Fibroblast of skin of abdomen (primary cell): ENCODE measurements at regions not wholly inside any gene's neighbourhood (a gene's known extent, or its start where the extent isn't known, plus 50 kb on each side); places are given as distances from the start of the nearest gene placed in this dataset.
A peak's percentile ranks its signal among the peaks of the same experiment; 100 is the strongest.

Experiments used
- DNase-seq: peaks from one replicate; pipeline ENCODE4 v3.0.0-alpha.2; 2013

DNA sequence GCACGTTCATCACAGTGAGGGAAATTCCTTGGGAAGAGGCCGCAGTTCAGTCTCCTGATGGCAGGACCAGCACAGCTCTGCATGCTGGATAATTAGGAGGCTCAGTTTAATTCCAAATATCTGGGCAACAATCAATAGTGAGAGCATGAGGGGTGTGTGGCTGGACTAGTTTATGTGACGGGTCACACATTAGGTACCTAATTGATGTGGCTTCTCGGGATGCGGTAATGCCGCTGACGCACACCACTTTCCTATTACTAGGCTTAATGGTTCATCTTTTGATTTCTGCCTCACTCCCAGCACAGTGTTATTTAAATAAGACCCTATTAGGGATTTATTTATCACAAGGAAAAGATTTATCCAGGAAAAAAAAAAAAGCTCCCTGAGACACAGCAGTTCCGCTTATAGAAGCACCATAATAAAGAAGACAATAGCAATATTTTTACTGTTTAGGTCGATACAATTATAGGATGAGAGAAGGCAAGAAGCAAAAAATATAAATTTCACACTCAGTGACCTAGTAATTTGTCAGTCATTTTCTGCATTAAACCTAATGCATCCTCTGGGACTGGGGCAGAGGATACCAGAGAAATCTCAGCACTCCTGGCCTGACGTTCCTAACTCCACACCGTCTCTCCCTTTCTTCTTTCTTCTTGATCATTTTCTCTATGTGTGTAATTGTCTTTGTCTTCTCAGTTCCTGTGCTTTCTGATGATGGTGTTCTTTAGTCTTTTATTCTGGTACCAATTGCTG, 264.7 kb upstream of the SLC14A2 start:
- no peak for DNase-seq

DNA sequence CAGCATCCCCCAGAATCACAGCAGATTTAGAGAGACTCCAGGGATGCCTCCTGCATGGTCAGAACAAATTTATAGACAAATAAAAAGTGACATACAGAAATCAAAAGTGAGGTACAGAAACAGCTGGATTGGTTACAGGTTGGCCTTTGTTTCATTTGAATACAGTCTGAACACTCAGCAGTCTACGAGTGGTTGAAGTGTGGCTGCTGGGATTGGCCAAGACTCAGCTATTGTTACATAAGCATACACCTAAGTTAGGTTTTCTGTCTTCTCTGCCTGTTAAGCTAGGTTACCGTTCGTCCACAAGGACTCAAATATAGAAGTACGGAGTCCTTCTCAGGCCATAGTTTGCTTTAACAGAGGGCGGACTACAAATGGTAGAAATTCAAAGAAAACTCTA, 262.4 kb upstream of the SLC14A2 start:
- no peak for DNase-seq

DNA sequence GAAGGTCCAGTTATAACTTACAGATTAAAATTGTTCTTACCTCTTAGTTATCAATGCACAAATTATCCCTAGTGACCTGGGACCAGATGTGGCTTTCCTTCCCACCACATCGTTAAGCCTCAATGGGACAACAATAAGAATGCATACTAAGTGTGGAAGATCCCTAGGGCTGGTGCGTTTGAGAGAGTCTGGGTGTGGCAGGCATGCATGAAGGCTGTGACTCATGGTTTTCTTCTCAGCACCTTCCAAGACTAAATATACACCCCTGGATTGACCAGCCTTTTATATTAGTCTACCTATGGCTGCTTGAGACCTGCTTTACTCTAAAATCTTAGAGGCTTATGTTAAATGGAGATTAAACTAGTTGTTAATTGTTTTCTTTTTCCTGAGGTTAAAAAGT, 261.7 kb upstream of the SLC14A2 start:
- DNase-seq = no peak

DNA sequence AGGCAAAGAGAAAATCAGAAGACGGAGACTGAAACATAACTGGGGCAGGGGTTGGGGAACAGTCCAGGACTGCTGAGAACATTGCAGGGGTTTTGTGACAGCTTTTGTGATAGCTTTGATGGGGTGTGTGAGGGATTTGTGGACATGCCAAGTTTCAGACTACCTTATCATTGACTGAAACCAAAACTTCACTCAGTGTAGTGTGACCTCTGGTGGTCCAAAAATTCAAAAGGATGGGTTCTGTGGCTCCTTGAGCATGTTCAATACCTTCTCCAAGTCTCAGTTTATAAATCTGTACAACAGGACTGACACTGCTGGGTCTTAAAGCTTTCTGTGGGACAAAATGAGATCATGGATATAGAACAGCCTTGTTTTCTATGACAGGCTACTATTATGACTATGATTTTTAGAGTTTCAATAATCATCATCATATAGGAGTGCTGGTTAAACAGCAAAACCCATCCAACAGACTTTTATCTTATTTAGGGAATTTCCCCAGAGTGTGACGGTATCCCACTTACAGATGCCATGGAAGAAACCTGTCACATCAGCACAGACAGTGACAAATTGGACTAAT, 259.2 kb upstream of the SLC14A2 start:
- no peak for DNase-seq

DNA sequence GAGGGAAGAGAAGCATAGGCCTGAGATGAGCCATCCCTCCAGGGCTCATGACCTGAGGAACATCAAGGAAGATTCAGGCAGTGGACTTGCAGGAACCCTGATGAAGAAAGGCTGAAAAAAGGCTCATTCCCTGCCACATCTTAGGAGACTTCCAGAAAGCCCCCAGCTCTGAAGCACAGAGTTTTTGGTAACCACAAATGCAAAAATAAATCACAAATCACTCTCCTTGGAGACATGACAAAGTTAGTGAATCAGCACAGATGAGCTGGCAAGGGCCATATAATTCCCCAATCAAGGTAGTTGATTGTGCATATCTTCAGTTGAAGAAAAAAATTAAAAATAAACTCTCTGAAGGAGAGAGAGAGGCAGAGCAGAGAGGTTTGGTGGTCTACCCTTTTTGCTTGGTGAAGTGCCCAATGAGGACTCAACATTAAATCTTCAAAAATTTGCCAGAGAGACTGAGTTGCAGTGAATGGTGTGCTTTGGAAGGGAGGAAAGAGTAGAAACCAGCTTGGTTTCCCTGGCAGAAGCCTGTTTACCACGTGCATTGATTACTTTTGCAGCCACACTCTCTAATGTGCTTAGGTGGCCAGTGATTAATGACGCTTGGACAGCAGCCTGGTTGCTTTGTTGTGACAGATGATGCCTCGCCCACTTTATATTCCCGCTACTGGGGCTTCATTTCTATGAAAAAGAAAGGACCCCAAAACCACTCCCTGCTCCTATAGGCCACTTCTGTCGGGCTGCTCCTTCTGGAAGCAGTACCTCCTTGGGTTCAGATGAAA, 257.4 kb upstream of the SLC14A2 start:
- DNase-seq = peak; percentile 89

DNA sequence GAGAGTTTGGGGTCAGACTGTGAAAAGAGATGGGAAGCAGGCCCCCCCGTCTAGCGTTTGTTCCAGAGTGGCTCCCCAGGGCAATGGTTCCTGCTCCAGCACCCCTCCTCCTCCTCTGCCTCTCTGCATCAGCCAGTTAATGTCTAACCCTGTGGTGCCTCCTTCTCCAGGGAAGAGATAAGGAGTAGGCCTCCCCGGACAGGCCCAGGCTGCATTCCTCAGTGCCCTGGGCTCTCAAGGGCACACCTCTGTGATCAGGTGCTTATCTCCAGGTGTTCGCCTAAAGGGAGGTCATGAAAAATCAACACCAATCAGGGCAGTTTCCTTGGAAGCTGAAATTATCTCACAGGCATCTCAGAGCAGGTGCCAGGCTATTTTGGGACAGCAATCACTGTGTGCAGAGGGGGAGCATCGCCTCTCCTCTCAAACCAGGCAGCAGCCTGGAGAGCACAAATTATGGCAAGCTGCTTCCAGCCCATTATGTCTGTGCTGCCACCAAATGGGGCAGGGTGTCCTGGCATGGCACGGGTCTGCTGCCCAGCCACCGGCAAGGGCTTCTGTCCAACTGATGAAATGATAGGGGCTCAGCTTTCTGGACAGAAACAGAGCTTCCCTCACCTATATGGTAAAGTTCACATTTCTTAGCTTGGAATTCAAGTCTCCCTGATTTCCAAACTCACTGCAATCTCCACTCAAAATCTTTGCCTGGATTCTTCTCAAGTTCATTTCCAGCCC, 255.8 kb upstream of the SLC14A2 start:
- DNase-seq = no peak

DNA sequence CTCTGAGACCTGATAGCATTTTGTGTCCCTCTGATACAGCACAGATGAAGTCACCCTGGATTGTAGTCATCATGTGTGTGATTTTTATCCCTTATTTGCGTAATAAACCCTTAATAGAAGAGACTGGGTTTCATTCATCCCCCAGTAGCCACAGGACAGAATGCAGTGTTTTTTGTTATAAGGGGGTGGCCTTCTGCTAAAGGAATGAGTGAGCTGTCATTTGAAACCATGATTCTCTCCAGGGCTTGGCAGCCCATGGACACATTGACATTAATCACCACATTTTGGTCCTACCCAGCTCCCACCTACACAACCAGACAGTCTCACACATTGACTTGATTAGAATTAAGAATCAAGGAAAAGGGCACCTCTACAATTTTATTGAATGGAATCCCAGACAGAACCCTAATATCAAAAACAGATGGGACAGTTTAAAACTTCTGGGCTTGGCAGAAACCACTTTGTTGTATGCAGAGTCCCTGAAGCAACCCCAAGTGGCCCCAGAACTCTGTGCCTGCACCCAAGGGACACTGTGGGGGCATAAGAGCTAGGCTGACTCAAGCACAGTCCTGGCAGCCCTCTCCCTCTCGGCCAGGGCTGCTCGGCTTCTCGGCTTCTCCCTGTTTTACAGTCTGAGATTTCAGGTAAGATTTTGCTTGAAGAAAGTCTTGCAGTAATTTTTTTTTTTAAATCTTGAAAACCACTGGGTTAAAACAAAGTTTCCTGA, 254.0 kb upstream of the SLC14A2 start:
- DNase-seq = peak; percentile 95

DNA sequence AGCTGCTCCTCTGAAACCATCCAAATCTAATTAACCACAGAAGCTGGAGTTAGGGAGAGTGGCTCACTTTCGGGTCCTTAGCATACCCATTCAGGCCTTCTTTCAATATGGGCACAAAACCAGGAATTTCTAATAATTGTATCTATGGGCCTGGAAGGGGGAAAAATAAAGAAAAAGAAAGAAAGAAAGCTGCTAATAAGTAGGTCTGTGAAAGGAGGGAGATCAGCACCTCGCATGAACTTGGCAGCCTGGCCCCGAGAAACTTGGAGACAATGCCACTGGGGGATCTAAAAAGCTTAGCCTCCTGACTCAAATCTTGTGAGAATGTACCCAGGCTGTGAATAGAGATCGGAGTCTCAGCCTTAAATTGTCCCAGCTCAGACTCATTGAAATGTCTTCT, 252.1 kb upstream of the SLC14A2 start:
- no peak for DNase-seq

DNA sequence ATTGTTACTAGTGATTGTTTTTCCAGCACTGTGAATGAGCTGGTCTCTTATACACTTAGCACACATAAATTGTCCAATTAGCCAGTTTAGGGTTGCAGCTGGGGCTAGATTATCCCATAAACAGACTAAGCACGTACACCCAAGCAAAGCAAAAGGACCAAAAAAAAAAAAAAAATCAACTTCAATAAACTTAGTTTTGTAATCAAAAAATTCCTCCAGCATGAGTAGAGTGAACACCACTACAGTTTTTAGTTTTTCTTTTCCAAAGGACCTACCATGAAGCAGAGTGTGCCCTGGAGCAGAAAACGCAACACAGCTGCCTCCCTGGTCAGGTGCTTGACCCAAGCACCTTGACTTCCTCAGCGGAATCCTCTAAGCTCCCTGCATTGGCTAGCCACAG, 249.4 kb upstream of the SLC14A2 start:
- DNase-seq = peak; percentile 36

DNA sequence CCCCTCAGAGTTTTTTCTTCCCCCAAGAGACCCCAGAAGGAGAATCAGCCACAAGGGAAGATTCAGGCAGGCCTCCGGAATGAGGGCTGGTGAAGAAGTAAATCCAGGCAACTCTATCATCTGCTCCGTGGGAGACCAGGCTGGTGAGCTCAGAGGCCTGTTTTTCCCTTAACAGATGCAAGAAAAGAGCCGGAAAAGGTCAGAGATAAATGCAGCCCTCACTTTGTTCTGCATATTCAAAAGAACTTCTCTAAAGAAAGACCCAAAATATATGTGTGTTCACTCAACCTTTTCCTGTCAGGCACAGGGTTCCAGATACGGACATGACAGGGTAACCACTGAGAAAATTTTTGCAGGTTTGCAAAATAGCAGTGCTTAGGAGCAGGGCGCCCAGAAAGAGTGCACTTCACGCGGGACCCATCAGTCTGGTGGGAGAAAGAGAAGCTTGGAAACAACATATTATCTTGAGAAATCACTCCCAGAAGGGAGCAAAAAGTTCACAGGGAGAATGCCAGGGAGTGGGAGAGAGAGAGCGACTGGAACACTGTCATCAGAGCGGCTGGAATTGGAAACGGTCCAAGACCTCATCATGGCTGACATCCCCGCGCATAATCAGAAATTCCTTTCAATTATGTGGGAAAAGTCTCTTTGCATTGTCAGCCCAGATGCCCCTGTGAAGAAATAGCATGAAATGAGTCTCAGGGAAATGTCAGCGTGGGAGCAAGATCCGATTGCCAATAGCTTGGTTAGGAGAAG, 244.8 kb upstream of the SLC14A2 start:
- peak; percentile 73 for DNase-seq

DNA sequence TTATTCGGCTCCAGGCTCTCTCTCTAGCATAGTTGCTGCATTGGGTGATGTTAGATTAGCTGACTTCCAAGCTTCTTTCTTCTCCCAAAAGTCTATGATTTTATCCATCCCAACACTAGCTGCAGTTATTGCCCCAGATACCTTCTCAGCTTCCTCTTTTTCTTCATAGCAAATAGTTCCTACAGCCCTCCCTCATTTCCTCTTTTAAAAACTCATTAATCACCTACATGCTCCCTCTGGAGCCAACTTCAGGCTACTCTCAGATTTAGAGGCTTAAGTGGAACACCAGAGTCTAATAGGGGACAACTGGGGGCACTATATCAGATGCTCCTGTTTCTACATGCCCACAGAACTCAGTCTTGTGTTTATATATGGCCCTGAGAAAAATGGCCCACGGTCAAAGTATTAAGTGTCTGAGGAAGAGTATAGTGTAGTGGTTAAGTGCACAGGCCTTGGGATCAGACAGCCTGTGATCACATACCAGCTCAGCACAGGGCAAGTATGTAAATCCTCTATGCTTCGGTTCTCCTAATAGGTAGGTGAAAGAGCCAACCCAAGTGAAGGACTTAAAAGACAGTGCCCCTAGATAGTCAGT, 241.9 kb upstream of the SLC14A2 start:
- no peak for DNase-seq

DNA sequence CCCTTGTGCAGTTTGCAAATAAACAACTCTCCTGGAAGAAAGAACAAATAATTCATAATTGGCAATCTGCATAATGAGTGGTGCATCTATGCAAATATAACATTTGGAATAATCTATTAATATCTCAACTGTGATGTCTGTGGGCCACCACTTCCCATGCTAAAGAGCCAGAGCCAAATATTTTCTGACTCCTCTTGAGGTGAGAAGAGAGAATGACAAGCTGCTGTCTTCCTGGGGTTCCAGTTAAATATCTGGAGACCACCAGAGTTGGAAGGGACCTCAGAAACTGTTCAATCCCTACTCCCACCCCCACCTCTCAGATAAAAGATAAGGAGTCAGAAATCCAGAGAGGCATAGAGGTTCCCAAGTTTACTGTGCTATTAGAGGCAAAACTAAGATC, 241.0 kb upstream of the SLC14A2 start:
- DNase-seq = no peak

DNA sequence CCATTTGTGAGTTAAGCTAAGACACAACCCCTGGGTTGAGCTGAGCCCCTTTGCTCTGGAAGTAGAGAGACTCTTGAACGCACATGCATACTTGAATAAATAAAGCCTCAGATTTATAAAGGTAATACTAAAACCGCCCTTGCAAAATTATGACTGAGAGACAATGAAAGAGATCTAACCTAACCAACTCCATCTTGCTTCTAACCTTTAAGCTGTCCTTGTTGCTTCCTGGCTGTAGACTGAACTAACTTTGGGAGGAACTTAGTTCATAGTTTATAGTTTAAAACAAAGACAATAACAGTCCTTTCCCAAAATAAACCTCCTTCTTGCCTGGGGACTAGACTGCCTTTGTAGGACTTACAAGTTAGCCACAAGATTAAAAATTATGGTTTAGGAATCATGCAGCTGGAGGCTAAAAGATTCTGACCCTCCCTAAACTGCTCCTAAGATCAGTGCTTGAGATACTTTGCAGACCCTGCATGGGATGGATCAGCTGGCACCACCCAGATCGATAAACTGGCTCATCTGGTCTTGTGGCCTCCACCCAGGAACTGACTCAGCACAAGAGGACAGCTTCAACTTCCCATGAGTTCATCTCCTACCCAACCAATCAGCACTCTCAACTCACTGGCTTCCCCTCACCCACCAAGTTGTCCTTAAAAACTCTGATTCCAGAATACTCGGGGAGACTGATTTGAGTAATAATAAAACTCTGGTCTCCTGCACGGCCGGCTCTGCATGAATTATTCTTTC, 240.2 kb upstream of the SLC14A2 start:
- no peak for DNase-seq

DNA sequence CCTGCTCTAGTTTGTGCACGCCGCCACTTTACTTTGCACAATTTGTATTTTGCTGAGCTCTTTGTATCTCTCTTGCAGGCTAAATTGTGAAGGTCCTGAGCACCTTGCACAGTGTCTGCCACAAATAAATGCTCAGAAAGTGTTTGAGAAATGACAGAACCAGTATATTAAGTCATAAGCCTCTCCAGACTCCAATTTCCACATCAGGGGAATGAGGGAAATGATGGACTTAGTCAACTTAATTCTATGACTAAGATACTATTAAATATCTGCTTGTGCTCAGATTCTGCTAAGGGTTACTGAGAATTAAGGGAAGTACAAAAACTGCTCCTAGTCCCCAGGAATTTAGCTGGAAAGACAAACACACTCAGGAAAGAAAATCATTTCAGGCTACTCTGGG, 239.1 kb upstream of the SLC14A2 start:
- DNase-seq = no peak

DNA sequence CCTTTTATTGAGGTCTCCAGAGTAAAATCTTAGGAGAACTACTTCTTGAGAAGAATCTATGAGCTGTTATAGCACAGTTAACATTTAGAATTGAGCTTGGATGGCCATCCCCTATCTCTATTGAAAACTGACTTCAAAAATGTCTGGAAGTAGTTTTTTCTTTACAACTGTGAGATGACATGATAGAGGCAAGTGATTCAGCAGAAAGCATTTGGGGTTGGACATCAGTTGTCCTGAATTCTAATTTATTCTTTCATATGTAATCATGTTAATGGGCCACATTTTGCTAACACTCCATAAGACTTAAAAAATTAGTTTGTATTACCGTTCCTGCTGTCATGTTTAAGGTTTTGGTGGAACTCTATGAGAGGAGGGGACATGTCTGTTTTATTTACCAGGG, 237.0 kb upstream of the SLC14A2 start:
- no peak for DNase-seq

DNA sequence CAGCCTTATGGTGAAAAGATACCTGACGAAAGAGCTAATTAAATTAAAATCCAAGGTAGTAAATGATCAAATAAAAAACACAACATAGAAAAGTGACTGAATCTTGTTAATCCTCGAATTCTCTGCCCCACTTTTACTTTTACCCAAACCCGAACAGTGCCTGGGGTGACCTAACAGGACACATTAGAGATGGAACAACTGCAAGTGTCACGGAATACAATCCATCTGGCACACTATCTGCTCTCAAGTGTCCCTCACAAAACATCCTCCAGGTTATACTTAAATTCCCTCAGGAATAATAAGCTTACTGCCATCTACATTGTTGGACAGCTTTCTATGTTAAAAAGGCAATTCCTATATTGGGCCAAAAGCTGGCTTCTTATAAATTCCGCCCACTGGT, 236.3 kb upstream of the SLC14A2 start:
- DNase-seq = no peak

DNA sequence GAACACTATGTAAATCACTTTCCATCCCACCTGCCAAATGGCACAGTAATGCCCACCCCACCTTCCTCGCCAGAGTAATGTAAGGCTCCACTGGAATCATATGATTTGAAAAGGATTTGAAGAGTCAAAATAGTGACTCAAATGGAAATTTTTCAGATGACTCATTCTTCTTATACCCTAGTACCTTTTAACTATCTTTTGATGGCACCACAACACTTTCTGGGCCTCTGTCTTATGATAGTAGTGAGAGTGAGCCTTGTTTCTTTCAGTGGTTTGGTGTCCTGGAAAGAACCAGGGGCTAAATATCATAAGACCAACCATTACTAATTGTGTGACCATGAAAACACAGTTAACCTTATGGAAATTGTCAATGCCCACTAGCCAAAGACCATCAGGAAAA, 235.4 kb upstream of the SLC14A2 start:
- no peak for DNase-seq

DNA sequence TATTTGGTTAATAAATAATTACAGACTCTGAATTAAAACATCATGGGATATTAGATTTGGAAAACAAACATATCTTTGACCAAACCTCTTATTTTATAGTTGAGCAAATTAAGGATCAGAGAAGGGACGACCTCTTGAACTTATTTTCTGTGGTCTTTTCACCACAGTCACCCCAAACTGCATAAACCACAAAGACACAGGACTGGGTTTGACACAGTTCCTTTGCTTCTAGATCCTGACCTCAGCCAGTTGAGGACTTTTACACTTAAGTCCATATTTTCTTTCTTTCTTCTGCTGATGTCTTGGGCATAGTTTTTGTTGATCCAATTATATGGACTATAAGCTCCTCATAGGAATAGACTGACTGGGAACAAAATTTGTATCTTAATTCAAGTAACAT, 234.0 kb upstream of the SLC14A2 start:
- DNase-seq = no peak

DNA sequence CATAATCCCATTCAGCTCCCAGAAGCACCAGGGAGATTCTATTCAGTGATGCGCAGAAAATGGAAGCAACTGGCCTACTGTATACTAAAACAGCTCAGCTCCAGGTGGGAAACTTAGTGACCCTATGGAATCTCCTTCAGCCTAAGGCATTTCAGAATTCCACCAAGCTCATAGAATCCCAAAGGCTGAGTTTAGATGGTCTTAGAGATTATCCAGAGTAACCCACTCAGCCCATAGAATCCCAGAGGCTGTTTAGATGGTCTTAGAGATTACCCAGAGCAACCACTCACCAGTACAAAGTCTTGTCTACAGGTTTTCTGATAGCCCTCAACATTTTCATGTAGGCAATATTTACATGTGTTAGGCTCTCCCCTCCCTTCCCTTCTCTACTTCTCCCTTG, 232.0 kb upstream of the SLC14A2 start:
- no peak for DNase-seq

DNA sequence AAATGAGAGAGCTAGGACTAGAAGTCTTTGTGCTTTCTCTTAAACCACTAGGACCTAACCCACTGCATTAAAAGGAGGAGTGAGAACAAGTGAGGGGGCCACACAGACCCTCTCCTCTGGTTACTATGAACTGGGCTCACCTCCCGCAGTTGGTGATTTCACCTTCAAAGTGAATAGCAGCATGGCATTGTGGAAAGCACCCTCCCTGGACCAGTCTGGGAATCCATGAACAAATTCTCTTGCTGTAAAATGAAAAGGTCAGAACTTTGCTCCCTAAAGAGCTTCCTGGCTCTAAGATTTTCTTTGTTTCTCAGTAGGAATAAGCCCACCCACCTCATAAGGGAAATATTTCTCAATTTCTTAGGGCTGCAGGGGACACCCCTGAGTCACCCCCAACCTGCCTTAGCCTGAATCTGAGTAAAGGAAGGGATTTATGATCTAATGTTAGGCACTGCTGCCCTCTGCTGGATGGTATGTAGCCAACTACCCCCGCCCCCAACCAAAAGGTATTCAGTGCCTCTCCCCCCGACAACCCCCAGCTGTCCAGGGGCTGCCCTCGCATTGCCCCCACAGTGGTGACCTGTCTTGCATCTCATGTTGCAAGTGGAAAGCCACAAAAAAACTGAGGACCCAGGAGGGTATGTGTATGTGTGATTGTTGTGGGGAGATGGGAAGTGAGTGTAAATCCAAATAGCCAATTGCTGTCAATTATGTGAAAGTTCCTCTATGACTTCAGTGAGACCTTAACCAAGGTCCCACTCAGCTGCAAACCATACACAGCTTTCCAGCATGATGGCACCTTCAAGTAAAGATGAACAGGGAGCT, 230.9 kb upstream of the SLC14A2 start:
- peak; percentile 61 for DNase-seq
